Liver (tissue), 8 donors: ENCODE measurements at regions not wholly inside any gene's neighbourhood (a gene's known extent, or its start where the extent isn't known, plus 50 kb on each side); places are given as distances from the start of the nearest gene placed in this dataset.

Experiments used
- DNase-seq: peaks from one replicate; pipeline ENCODE4 v3.0.0-alpha.2; 2017; ENCODE audit warnings: low spot score
- H3K27ac ChIP-seq, 2 donors: one replicate each; pipeline ENCODE4 v1.7.0; 2013; ENCODE audit warnings: inconsistent platforms in 2 of 2, low read length in 2 of 2, control low read depth in 1 of 2, low read depth in 1 of 2, mild to moderate bottlenecking in 1 of 2
- H3K27me3 ChIP-seq, 4 donors: one replicate each; pipeline versions ENCODE4 v1.6.1 to v1.7.0; 2013; ENCODE audit warnings: low read length in 3 of 4, inconsistent platforms in 1 of 4, mild to moderate bottlenecking in 1 of 4, moderate library complexity in 1 of 4; ENCODE audit not compliant: control insufficient read depth in 4 of 4, insufficient read depth in 4 of 4
- H3K36me3 ChIP-seq, 4 donors: one replicate each; pipeline versions ENCODE4 v1.6.1 to v1.7.0; 2013; ENCODE audit warnings: low read length in 3 of 4, mild to moderate bottlenecking in 3 of 4, low read depth in 1 of 4, moderate library complexity in 1 of 4; ENCODE audit not compliant: control insufficient read depth in 4 of 4, insufficient read depth in 3 of 4
- H3K4me1 ChIP-seq, 4 donors: one replicate each; pipeline versions ENCODE4 v1.6.1 to v1.7.0; 2013; ENCODE audit warnings: low read length in 3 of 4, mild to moderate bottlenecking in 3 of 4, moderate library complexity in 1 of 4; ENCODE audit not compliant: control insufficient read depth in 4 of 4, insufficient read depth in 4 of 4
- H3K4me3 ChIP-seq, 3 donors: one replicate each; pipeline versions ENCODE4 v1.6.1 to v1.7.0; 2013; ENCODE audit warnings: low read length in 3 of 3, control low read depth in 1 of 3, low read depth in 1 of 3, mild to moderate bottlenecking in 1 of 3
- H3K9ac ChIP-seq, 2 donors: one replicate each; pipeline ENCODE4 v1.7.0; 2013; ENCODE audit warnings: low read length in 2 of 2, mild to moderate bottlenecking in 2 of 2, moderate library complexity in 2 of 2, control low read depth in 1 of 2, low read depth in 1 of 2
- H3K9me3 ChIP-seq, 4 donors: one replicate each; pipeline versions ENCODE4 v1.6.1 to v1.7.0; 2013; ENCODE audit warnings: low read length in 3 of 4; ENCODE audit not compliant: control insufficient read depth in 4 of 4
- ATF3 ChIP-seq: IDR thresholded peaks from 2 replicates; pipeline ENCODE4 v1.6.1; 2016; ENCODE audit warnings: antibody characterized with exemption
- CTCF ChIP-seq: fragments of 150-350 bp; IDR thresholded peaks from 2 replicates; pipeline ENCODE4 v1.5.1; 2017; ENCODE audit warnings: improper control_type of control experiment, low read depth, low read length; ENCODE audit not compliant: missing input control
- EGR1 ChIP-seq, 2 donors: IDR thresholded peaks; 2 replicates each; pipeline ENCODE4 v1.6.1; 2016 to 2018; ENCODE audit warnings: antibody characterized with exemption in 2 of 2, low read depth in 2 of 2
- FOXA1 ChIP-seq: IDR thresholded peaks from 2 replicates; pipeline ENCODE4 v1.6.1; 2016; ENCODE audit warnings: antibody characterized with exemption
- FOXA2 ChIP-seq: IDR thresholded peaks from 2 replicates; pipeline ENCODE4 v1.6.1; 2016; ENCODE audit warnings: antibody characterized with exemption
- GABPA ChIP-seq, 2 donors: IDR thresholded peaks in 1 of 2; conservative IDR thresholded peaks in 1 of 2; 2 replicates each; pipeline ENCODE4 v1.6.1; 2016; ENCODE audit warnings: antibody characterized with exemption in 2 of 2, mild to moderate bottlenecking in 1 of 2, moderate library complexity in 1 of 2
- HNF4A ChIP-seq, 2 donors: conservative IDR thresholded peaks; 2 replicates each; pipeline ENCODE4 v1.6.1; 2016; ENCODE audit warnings: antibody characterized with exemption in 2 of 2, mild to moderate bottlenecking in 2 of 2
- HNF4G ChIP-seq: IDR thresholded peaks from 2 replicates; pipeline ENCODE4 v1.6.1; 2016; ENCODE audit warnings: antibody characterized with exemption
- JUND ChIP-seq, 2 donors: IDR thresholded peaks; 2 replicates each; pipeline ENCODE4 v1.6.1; 2016; ENCODE audit warnings: antibody characterized with exemption in 2 of 2
- MAX ChIP-seq: IDR thresholded peaks from 2 replicates; pipeline ENCODE4 v1.6.1; 2016; ENCODE audit warnings: antibody characterized with exemption
- NR2F2 ChIP-seq: IDR thresholded peaks from 2 replicates; pipeline ENCODE4 v1.6.1; 2016; ENCODE audit warnings: antibody characterized with exemption
- RAD21 ChIP-seq, 2 donors: IDR thresholded peaks; 2 replicates each; pipeline ENCODE4 v1.6.1; 2016; ENCODE audit warnings: antibody characterized with exemption in 2 of 2, mild to moderate bottlenecking in 2 of 2
- REST ChIP-seq: IDR thresholded peaks from 2 replicates; pipeline ENCODE4 v1.6.1; 2016; ENCODE audit warnings: antibody characterized with exemption, mild to moderate bottlenecking
- RXRA ChIP-seq, 2 donors: IDR thresholded peaks; 2 replicates each; pipeline ENCODE4 v1.6.1; 2017 to 2018; ENCODE audit warnings: antibody characterized with exemption in 2 of 2, mild to moderate bottlenecking in 1 of 2
- SP1 ChIP-seq: IDR thresholded peaks from 2 replicates; pipeline ENCODE4 v1.6.1; 2018; ENCODE audit warnings: antibody characterized with exemption, mild to moderate bottlenecking
- TAF1 ChIP-seq: conservative IDR thresholded peaks from 2 replicates; pipeline ENCODE4 v1.6.1; 2016; ENCODE audit warnings: antibody characterized with exemption, mild to moderate bottlenecking
- YY1 ChIP-seq: IDR thresholded peaks from 2 replicates; pipeline ENCODE4 v1.6.1; 2016; ENCODE audit warnings: antibody characterized with exemption, mild to moderate bottlenecking
- ZBTB33 ChIP-seq: IDR thresholded peaks from 2 replicates; pipeline ENCODE4 v1.6.1; 2016; ENCODE audit warnings: antibody characterized with exemption
- WGBS: extraction: QIAGEN DNeasy Blood & Tissue Kit; methylation state at CpG from one replicate; pipeline ENCODE4 v1.1.7; 2013; 5-methylcytosine and 5-hydroxymethylcytosine counted together
- donor health status: healthy.
- donor health status: healthy.
- donor health status: healthy.
- donor health status: healthy.
- donor health status: healthy.

GRCh38 chr5:110218981-110219380 is 507.5 kb downstream of the TMEM232 start:
- WGBS = 84% methylated on average over 1 of the region's 1 CpG
- peaks cover 2 to 18% (median 12%) of the 10 kb centered on the region in 4 donors for H3K9me3 ChIP-seq
- peak overlapping the region in 1 of 3 donors; percentile 42 for H3K4me3 ChIP-seq

More at GRCh38 chr5:110218981-110219380, 507.5 kb downstream of the TMEM232 start:
- no peak for DNase-seq
- H3K4me1 ChIP-seq = no peaks in the 10 kb centered on the region
- H3K27ac ChIP-seq = no peak overlapping the region
- H3K27me3 ChIP-seq = no peaks in the 10 kb centered on the region
- H3K9ac ChIP-seq = no peak overlapping the region
- TF ChIP-seq RAD21 (IDR thresholded peaks at IDR 0.05) (no peak), NR2F2 (no peak), YY1 (no peak), FOXA1 (no peak), HNF4G (no peak), REST (no peak), ATF3 (no peak), GABPA (IDR thresholded peaks at IDR 0.05 in 1 of 2, conservative IDR thresholded peaks at IDR 0.05 in 1 of 2) (no peak), ZBTB33 (no peak), FOXA2 (no peak), SP1 (no peak), CTCF (no peak), EGR1 (IDR thresholded peaks at IDR 0.05; ENCODE audit: low read depth in 2 of 2) (no peak), TAF1 (no peak), MAX (no peak), RXRA (IDR thresholded peaks at IDR 0.05) (no peak), JUND (IDR thresholded peaks at IDR 0.05) (no peak), HNF4A (conservative IDR thresholded peaks at IDR 0.05) (no peak)
- no peaks in the 10 kb centered on the region for H3K36me3 ChIP-seq
